Breast epithelium (tissue), 3 donors: ENCODE measurements at regions not wholly inside any gene's neighbourhood (a gene's known extent, or its start where the extent isn't known, plus 50 kb on each side); places are given as distances from the start of the nearest gene placed in this dataset.

Source experiments
- POLR2A ChIP-seq: fragments of 450-650 bp; IDR thresholded peaks from one replicate; pipeline ENCODE4 v1.6.1; 2016; ENCODE audit warnings: antibody characterized with exemption, mild to moderate bottlenecking, moderate library complexity
- POLR2AphosphoS5 ChIP-seq, 3 donors: sonication (generic); formaldehyde crosslinking; IDR thresholded peaks; one replicate each; pipeline ENCODE4 v1.6.1; 2017; ENCODE audit warnings: antibody characterized with exemption in 3 of 3
- TF ChIP-seq, protein P1 (sequence below), 3 donors: fragments of 450-650 bp; IDR thresholded peaks; one replicate each; pipeline ENCODE4 v1.5.1; 2016 to 2017; ENCODE audit warnings: antibody characterized with exemption in 3 of 3, mild to moderate bottlenecking in 3 of 3, moderate library complexity in 3 of 3

DNA sequence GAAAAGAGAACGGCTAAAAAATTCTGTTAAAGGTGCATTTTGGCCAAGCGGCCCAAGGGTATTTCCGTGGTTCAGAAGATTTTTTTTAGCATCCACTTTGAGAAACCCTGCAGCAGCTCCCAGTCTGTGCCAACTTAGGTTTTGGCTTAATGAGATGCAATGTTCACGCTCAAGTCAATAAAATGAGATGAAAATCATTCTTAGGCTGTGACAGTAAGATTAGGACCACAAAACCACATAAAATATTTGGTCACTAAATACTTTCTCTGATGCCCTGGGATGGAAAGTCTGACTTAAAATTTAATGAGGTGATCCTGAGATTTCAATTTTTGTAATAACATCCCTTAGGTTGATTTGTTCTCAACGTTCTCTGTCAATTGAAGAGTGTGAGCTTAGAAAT is 74.2 kb upstream of the FHL2 start:
- TF ChIP-seq, protein P1, sequence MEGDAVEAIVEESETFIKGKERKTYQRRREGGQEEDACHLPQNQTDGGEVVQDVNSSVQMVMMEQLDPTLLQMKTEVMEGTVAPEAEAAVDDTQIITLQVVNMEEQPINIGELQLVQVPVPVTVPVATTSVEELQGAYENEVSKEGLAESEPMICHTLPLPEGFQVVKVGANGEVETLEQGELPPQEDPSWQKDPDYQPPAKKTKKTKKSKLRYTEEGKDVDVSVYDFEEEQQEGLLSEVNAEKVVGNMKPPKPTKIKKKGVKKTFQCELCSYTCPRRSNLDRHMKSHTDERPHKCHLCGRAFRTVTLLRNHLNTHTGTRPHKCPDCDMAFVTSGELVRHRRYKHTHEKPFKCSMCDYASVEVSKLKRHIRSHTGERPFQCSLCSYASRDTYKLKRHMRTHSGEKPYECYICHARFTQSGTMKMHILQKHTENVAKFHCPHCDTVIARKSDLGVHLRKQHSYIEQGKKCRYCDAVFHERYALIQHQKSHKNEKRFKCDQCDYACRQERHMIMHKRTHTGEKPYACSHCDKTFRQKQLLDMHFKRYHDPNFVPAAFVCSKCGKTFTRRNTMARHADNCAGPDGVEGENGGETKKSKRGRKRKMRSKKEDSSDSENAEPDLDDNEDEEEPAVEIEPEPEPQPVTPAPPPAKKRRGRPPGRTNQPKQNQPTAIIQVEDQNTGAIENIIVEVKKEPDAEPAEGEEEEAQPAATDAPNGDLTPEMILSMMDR (IDR thresholded peaks at IDR 0.05): no peak
- no peak for TF ChIP-seq POLR2A
- no peak for TF ChIP-seq POLR2AphosphoS5 (IDR thresholded peaks at IDR 0.05)
